ENCODE measurements at regions not wholly inside any gene's neighbourhood (a gene's known extent, or its start where the extent isn't known, plus 50 kb on each side); places are given as distances from the start of the nearest gene placed in this dataset.

GRCh38 chrX:140163371-140164159 is 198.2 kb upstream of the CXorf66 start:
- TF ChIP-seq PATZ1 (CRISPR knock-in tag; IDR thresholded peaks at IDR 0.05; ENCODE audit: borderline replicate concordance) (no peak), TSHZ2 (CRISPR knock-in tag; IDR thresholded peaks at IDR 0.05) (no peak), ZNF8 (CRISPR knock-in tag; IDR thresholded peaks at IDR 0.05) (no peak), CREB5 (CRISPR knock-in tag; IDR thresholded peaks at IDR 0.05; ENCODE audit: low read depth) (no peak)
